Kidney tubule cell (primary cell): ENCODE measurements at regions not wholly inside any gene's neighbourhood (a gene's known extent, or its start where the extent isn't known, plus 50 kb on each side); places are given as distances from the start of the nearest gene placed in this dataset.

Source experiments
- DNase-seq: peaks from one replicate; pipeline ENCODE4 v3.0.0-alpha.2; 2018; ENCODE audit warnings: low spot score

DNA sequence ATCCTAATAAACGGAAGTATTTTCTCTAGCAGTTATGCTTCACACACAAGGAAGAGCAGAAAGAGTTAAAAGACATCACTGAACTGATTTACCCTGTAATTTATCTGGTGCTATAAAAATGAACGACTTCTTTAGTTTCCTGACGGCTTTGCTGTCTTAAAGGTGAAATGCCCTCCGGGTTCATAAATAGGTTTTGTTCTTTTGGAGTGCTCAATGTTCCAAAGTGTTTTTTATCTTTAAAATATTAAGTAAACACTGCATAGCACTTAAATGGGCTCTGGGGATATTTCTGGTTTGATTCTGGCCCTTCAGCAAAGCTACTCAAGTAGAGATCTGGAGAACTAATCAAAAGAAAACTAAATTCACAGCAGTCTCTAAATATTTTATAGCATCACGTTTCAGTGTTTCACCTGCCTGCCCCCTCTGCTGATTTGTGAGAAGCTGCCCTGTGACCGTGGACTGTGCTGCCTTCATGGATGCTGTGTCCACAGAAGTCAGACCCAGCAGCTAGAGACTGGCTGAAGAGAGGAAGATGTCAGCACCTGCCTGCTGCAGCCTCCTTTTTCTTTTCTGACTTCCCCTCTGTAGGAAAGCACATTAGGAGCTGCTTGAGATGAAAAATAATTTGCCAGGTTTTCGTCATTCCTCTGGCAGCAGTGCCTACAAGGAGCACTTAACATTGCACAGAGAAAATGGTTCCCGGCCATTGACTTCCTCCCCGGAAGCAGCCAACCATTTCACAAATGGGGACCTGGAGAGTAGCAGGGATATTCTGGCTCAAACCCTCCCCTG is 205.1 kb upstream of the FSCB start:
- DNase-seq: no peak

DNA sequence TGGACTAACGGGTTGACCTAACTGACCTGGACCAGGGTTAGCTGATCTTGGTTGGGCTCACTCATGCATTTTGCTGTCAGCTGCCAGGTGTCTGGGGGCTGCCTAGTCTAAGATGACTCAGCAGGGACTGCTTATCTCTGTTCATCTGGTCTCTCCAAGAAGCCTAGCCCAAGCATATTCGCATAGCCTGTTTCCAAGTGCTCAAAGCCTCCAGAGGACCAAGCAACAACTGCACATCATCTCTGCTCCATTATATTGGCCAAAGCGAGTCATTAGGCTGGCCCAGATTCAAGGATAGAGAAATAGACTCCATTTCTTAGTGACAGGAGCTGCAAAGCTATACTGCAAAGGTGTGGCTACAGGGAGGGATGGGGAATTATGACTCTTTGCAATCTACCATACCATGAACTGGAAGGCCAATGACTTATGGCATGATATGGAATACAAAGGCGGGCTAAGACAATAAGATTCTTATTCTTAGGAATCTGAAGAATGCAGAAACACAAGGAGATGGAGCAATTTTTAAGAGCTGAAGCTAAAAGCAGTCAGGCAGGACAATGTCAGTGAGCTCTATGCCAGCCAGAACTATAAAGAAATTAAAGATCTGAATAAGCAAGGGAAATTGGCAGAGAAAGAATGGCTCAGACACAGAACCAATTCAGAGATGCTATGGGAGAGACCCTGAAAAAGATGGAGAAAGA is 194.6 kb upstream of the FSCB start:
- peak; percentile 43 for DNase-seq

DNA sequence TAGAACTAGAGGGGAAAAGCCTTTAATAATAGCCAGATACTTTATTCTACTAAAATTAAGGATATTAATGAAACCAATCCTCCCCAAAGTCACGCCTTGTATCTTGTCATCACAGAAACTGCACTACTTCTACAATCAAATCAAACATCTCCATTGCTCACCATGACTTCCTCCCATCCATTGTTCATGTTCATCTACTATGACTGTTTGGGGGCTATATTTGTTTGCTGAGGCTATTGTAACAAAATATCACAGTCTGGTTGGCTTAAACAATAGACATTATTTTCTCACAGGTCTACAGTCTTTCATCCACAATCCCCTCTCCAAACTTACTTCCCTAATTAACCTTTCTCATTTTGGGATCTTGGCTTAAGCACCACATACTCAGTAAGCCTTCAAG is 193.6 kb upstream of the FSCB start:
- DNase-seq: peak; percentile 9

DNA sequence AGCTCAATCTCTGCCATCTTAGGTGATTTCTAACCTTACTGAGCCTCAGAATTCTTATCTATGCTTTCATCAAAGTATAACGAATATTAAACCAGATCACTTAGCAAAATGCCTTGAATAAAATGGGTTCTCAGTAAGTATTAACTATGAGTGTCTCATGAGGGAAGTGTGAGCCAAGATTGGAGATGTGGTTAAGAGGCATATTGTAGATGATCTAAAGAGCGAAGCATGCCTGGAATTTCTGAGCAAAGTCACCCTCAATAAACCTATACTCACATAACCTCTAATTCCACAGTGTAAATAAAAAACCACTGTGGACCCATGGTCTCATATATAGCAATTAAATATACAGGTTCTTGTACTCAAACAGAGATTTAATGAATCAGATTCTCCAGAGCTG is 193.1 kb upstream of the FSCB start:
- DNase-seq: peak; percentile 72

DNA sequence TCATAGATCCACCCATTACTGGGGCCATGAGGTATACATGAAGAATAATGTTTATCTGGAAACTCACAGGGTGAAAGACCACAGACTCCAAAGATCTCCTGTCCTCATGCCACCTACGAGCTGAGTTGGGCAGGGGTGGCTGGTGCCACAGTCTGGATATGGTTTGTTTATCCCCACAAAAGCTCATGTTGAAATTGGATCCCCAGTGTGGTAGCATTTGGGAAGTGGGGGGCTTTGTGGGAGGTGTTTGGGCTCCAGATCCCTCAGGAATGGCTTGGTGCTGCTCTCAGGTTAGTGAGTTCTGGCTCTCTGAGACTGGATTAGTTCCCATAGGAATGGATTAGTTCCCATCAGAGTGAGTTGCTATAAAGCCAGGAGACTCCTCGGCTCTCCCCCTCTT is 192.3 kb upstream of the FSCB start:
- DNase-seq: no peak

DNA sequence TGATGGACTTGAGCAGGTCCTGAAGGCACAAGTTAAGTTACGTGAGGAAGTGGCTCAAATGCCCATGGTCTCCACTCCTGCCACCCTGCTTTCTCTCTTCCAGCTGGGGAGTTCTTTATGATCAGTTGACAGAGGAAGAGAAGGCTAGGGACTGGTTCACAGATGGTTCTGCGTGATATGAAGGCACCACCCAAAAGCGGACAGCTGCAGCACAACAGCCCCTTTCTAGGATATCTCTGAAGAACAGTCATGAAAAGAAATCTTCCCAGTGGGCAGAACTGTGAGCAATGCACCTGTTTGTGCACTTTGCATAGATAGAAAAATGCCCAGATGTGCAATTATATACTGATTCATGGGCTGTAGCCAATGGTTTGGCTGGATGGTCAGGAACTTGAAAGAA is 162.4 kb upstream of the FSCB start:
- DNase-seq: no peak

DNA sequence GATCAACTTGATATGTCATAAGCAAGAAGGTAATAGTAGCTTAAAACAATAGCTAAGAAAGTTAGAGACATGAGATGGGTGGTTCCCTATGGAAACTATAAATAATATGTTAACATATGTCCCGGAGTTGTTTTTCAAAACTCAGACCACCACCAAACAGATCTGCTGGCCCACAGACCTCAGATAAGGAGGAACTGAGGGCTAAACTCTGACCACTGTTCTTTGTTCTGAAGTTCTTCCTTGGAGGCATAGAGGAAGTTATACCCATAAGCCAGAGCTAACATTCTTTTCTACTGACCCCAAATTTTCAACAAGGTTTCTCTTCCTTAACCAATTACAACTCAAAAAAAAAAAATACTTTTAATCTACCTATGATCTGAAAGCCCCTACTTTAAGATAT is 156.1 kb upstream of the FSCB start:
- no peak for DNase-seq

DNA sequence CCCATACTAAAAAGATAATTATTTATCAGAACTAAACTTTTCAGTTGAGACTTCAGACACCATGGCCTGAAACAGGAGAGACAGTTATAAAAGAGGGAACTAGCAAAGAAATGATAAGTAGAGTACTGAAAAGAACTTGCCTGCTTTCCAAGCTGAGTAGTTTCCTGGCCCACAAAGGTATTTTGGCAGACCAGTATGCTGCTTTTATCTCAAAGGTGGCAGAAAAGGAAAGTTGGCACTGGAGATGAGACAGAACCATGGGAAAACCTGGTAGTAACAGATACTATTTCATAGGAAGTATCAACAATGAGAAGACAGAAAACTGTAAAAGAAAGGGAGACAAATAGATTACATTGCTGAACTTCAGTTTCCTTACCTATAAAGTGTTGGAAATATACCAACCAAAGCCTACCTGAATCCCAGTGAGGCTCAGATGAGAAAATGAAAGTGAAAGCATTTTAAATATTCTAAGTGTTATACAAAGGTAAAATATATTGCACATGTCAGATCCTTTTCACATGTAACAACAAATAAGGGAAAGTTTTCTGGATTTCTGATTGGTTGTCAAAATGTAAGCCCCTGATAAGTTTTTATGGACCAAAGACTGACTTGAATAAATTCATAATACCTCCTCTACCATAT is 155.3 kb upstream of the FSCB start:
- DNase-seq: peak; percentile 20

DNA sequence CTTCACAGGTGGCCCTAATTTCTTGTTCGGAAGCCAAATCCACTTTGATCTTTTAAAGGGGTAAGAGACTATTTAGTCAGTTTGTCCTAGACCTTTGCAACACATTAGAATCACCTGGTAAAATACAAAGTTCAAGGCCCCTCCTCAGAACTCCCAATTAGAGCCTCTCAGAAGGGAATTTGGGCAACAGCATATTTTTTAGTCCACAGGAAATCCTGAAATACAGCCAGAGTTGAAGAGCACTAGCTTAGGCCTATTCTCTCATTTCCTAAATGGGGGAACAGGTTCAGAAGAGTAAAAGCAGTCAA is 151.3 kb upstream of the FSCB start:
- DNase-seq: no peak

DNA sequence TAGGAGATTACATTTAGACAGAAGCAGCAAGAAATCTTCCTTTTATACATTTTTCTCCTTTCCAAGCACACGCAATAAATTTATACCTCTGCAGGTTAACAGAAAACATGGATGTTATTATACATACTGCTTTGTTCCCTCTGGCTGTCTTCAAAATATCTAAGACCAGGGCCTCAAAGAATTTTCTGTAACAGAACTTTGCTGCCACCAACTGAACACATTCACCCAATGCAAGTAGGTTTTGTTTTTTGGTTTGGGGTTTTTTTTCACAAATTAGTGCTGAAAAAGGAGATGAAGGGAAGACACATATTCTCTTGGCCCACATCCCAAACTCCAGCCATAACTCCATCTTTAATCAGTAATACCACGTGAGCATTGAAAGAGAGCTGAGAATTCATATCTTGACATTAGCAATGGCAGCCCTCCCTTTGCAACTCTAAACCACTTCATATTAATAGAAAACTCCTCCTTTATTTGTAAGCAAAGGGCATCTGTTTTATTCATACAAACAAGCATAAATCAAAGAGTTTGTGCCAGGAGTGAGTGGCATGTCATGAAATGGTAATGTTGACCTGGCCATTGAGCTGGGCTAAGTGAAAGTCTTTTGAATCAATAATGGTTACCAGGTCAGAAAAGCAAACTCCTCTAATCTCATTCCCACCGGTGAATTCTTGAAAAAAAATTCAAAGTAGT is 150.8 kb upstream of the FSCB start:
- no peak for DNase-seq

DNA sequence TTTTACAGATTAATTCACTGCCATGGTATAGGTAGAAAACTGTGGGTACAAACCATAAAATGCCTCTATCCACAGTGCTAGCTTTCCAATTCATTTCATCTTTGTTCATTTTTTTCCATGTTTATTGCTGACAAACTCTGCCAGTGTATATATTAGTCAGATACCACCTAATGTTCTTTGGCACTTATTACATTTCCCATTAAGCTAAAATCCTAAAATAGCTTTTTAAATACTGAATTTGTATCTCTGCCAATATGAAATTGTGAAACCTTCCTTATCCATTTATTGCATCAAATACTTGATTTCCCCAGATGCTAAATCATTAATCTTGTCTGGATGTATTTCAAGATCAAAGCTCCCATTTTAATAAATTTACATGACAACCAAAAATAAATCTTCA is 150.1 kb upstream of the FSCB start:
- no peak for DNase-seq

DNA sequence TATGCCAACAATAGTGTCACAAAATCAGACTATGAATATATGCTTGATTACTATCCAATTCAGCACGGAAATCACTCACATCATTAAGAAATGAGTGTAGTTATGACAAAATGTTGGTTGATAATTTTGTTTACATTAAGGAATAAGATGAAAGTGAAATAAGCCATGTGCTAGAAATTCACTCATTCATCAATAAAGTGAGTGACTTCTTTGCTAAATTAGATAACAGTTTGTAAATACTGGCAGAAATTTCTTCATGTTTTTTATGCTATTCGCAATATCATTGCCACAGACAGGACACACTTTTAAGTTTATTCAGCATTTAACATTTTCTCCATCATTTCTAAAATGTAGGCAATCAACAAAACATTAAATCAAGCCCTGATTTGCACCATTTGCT is 147.5 kb upstream of the FSCB start:
- DNase-seq: no peak

DNA sequence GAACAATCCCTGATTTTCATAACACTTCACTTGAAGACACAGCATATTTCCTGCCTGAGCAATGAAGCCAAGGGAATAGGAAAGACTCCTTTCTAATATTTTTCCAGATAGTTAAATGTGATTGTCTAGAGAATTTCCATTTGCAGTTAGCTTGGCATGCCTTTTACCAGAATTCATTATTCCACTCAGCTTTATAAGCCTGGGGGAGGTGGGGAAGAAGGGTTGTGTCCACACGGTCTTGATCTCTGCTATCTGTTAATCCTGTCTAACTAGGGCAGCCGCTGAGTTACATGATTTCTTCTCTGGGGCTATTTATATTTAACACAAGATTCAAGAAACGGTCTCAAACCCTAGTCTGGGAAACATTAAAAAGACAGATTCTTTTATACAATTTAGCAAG is 146.6 kb upstream of the FSCB start:
- DNase-seq: no peak

DNA sequence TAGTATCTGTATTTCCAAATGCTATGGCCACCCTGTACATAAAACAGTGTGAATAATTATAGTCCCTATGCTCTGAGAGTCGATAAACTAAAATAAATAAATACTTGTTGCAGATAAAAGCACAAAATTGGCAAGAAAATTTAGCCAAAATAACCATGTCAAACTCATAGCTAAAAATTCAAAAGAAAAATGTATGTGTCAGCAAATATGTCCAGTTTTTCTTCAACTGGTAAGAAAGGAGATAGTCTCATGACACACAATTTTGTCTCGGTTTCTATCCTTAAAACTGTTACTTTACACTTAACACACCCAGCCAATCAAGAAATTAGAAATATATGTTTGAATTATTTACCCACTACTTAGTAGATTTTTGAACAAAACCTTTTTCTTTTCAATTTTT is 145.6 kb upstream of the FSCB start:
- DNase-seq: no peak

DNA sequence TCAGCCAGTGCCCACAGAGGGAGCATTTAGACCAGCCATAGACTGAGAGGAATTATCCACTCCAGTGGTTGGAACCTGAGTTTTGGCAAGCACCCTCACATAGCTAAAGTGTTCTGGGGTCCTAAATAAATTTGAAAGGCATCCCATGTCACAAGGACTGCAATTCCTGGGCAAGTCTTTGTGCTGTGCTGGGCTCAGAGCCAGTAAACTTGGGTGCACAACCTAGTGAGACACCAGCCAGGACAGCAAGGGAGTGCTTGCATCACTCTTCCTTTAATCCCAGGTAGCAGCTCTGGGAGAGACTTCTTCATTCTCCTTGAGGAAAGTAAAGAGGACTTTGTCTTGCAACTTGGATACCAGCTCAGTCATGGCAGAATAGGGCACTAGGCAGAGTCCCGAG is 142.0 kb upstream of the FSCB start:
- no peak for DNase-seq

DNA sequence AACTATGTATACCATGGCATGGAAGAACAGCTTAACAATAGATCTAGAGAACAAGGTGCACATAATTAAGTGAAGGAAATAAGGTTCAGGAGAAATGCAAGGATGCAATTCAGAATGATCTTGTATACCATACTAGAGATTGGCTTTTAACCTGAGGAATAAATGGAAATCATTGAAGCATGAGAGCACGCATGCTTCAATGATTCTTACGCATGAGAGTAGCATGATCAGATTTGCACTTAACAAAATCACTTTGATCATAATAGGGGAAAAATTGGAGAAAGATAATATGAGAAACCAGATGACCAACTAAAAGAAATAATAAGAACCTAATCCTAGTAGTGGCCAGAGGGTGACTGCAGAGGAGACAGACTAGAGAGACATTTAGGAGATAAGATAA is 133.3 kb upstream of the FSCB start:
- peak; percentile 1 for DNase-seq

DNA sequence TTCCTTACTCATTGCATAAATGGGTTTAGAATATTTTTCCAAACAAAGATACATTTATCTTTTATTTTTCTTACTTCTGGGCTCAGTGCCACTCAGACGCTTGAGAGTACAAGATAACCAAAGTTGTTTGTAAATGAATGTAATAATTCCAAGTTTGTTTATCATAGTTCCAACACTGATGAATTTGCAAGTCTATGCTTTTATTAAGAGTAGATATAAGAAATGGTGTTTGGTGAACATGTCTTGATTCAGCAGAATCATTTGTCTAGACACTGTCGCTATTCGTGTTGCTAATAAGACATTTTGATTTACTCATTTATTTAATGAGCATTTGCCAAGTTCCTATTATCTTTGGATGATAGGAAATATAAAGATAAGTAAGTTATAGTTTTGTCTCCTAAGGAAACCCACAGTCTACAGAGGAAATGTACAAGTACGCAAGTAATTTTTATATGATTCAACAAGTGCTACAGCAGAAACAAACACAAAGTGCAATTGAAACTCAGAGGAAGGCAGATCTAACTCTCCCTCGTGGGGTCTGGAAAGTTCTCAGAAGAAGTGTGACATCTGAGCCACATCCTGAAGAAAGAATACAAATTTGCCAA is 132.8 kb upstream of the FSCB start:
- DNase-seq: no peak

DNA sequence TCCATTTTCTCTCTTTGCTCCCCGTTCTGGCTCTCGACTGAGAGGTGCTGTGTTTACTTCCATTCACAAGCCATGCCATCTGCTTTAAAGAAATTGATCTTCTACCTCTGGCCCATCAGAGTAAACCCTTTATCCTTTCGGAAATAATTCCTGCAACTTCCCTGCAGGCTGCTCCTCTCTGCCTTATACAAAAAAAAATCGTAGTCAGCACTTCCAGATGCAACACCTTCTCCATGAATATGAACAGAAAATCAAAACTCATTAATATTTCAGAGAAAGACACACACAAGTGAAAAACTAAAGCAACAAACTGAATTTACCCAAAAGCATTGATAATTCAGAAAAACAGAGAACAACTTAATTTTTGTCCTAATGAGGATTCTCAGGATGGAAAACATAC is 127.6 kb upstream of the FSCB start:
- no peak for DNase-seq

DNA sequence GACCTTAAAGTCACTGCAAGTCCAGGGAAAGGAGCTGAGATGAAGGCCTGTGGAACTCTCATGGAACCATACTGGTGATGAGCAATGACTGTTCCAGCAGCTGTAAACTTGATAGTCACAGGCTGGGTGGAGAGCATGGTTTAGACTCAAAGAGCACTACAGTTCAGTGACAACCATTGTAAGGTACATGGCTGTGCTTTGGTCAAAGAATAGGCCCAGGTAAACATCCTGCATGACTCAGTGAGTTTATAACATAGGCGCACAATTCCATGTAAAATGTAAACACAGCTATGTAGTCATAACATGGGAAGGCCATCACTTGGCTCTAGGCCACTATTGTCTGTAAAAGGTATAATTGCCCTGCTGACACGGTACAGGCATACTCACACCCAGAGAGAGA is 119.3 kb upstream of the FSCB start:
- DNase-seq: no peak

DNA sequence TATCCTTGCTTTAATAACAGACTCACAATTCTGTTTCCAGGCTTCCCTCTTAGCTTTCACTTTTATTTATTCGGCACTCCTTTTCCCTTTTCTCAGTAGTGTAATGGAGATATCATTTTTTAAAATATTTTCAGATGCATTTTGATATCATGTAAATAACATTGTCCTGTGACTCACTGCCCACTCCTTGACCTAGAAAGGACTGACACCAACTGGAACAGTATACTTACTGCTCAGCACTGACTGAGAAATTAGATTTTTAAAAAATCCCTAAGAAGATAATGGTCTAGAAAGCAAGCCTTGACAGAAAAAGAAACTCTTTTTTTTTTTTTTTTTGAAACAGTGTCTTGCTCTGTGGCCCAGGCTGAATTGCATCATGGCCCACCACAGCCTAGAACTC is 118.0 kb upstream of the FSCB start:
- DNase-seq: no peak

DNA sequence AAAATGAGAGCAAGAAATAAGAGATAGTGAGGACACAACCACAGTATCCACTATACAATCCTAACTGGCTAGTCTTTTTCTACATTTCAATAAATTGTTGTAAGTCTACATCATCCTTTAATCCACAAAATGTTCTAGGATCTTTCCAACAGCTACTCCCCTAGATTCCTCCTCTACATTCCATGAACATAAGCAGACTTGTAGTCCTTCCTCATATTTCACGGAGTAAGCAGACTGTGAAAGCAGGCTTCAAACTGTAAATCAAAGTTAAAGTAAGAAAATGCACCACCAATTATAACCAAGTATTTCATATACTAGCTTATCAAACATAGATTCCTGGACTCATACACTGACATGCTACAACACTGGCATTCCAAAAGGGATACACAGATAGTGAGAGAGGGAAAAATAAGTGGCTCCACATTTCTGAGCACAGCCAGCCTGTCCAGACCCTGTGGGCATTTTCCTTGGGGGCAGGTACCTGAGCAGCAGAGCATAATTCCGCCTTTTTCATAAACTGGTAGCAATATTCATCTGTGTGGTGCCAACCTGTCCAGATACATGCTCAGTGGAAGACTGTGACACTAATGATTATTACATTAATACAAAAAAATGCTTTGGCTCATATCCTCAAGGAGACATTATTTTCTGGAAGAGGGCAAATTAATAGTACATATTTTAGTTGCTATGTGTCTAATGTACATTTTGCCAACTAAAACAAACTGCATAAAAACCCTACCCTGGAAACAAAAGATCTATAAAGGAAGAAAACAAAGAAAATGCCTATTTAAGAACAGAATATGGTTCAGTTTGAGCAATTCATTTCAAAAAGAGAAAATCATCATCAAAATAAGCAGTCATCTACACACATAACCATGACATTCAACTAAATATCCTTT is 113.3 kb upstream of the FSCB start:
- DNase-seq: no peak

DNA sequence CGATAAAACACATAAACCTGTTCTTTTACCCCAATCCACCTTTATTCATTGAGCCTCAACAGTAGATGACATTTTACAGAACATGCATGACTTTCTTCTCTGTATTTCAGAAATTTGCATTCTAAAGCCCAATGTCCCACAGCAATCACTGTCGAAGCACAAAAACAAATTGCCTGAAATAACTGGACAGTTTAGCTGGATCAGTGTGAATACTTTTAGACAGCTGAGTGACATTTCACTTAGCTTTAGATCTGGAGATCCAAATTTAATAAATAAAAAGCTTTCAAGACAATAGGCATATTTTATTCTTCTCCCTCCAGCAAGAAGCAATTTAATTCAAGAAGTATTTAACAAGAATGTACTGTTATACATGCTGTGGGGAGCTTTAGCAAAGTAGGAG is 109.1 kb upstream of the FSCB start:
- DNase-seq: no peak
